GM12878 (cell line): ENCODE measurements at regions not wholly inside any gene's neighbourhood (a gene's known extent, or its start where the extent isn't known, plus 50 kb on each side); places are given as distances from the start of the nearest gene placed in this dataset.

Experiments used
- DPF2 ChIP-seq: fragments of 450-650 bp; IDR thresholded peaks from 2 replicates; pipeline ENCODE4 v1.6.1; 2017; ENCODE audit warnings: mild to moderate bottlenecking
- FOXK2 ChIP-seq: fragments of 450-650 bp; IDR thresholded peaks from 2 replicates; pipeline ENCODE4 v1.6.1; 2017; ENCODE audit warnings: mild to moderate bottlenecking, moderate library complexity
- JUNB ChIP-seq: IDR thresholded peaks from 2 replicates; pipeline ENCODE4 v1.6.1; 2016; ENCODE audit warnings: antibody characterized with exemption, mild to moderate bottlenecking
- POLR2A ChIP-seq: IDR thresholded peaks from 2 replicates; pipeline ENCODE4 v1.6.1; 2011; ENCODE audit warnings: low read depth, mild to moderate bottlenecking, low read length
- RFX5 ChIP-seq: IDR thresholded peaks from 2 replicates; pipeline ENCODE4 v1.6.1; 2011; ENCODE audit warnings: low read depth, low read length, improper control_type of control experiment
- TAF1 ChIP-seq: IDR thresholded peaks from 2 replicates; pipeline ENCODE4 v1.6.1; 2011; ENCODE audit warnings: mild to moderate bottlenecking, low read depth, low read length, borderline replicate concordance
- YY1 ChIP-seq: IDR thresholded peaks from 2 replicates; pipeline ENCODE4 v1.6.1; 2011; ENCODE audit warnings: low read depth, mild to moderate bottlenecking, low read length
- TF ChIP-seq, protein P1 (sequence below), 3 experiments: IDR thresholded peaks in 2 of 3; conservative IDR thresholded peaks in 1 of 3; 2 replicates each; pipeline ENCODE4 v1.5.1; 2011; ENCODE audit warnings: low read depth in 3 of 3, low read length in 3 of 3, mild to moderate bottlenecking in 3 of 3, control low read depth in 2 of 3, moderate library complexity in 2 of 3, inconsistent platforms in 1 of 3, mixed read lengths in 1 of 3; ENCODE audit not compliant: control insufficient read depth in 2 of 3, insufficient read depth in 1 of 3; ENCODE audit errors: extremely low read depth in 1 of 3
- TF ChIP-seq, protein P2 (sequence below): IDR thresholded peaks from 2 replicates; pipeline ENCODE4 v1.6.1; 2011; ENCODE audit warnings: low read depth, low read length, improper control_type of control experiment, borderline replicate concordance

DNA sequence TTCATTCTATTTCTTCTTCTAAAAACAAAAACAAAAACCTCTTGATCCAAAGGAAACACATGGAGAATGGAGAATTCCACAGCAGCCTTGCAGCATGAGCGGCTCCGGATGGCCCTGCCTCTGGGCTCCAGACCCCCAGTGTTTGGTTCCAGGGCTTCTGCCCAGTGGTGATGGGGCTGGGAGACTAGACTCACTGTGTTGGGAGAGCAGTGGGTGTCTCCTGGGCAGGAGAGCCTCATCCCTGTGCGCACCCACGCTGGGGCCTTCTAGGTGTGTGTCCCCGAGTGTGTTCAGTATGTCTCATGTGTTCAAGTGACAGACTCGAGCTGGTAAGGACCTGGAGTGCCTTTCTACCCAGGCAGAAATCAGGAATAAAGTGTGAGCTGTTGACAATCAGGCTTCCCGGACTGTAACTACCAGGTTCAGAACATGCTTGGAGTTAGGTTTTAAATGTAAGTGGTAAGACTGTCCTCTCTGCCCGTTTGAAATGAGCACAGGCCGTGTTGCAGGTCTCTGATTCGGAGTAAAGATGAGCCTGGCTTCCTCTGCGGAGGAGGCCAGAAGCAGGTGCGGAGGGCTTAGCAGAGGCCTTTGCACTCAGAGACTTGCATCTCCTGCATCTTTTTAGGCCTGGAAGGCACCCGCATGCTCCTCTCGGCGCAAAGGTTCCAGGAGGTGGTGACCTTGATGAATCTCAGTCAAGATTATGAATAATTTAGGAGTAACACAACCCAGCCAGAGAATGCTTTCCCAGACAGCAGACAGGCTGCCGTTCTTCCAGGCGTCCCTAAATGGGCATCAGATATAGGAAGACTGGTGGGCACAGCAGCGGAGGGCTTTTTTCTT, 253.6 kb downstream of the CDH26 start:
- TF ChIP-seq DPF2 (no peak), FOXK2 (no peak), RFX5 (no peak), TAF1 (no peak), YY1 (no peak), POLR2A (no peak), JUNB (no peak)
- TF ChIP-seq, protein P1, sequence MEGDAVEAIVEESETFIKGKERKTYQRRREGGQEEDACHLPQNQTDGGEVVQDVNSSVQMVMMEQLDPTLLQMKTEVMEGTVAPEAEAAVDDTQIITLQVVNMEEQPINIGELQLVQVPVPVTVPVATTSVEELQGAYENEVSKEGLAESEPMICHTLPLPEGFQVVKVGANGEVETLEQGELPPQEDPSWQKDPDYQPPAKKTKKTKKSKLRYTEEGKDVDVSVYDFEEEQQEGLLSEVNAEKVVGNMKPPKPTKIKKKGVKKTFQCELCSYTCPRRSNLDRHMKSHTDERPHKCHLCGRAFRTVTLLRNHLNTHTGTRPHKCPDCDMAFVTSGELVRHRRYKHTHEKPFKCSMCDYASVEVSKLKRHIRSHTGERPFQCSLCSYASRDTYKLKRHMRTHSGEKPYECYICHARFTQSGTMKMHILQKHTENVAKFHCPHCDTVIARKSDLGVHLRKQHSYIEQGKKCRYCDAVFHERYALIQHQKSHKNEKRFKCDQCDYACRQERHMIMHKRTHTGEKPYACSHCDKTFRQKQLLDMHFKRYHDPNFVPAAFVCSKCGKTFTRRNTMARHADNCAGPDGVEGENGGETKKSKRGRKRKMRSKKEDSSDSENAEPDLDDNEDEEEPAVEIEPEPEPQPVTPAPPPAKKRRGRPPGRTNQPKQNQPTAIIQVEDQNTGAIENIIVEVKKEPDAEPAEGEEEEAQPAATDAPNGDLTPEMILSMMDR (IDR thresholded peaks at IDR 0.05 in 2 of 3, conservative IDR thresholded peaks at IDR 0.05 in 1 of 3; ENCODE audit: control insufficient read depth in 2 of 3, extremely low read depth in 1 of 3, insufficient read depth in 1 of 3, low read depth in 3 of 3, low read length in 3 of 3) = no peak
- TF ChIP-seq, protein P2, sequence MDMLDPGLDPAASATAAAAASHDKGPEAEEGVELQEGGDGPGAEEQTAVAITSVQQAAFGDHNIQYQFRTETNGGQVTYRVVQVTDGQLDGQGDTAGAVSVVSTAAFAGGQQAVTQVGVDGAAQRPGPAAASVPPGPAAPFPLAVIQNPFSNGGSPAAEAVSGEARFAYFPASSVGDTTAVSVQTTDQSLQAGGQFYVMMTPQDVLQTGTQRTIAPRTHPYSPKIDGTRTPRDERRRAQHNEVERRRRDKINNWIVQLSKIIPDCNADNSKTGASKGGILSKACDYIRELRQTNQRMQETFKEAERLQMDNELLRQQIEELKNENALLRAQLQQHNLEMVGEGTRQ = no peak
